HCT116 (cell line): ENCODE measurements at regions not wholly inside any gene's neighbourhood (a gene's known extent, or its start where the extent isn't known, plus 50 kb on each side); places are given as distances from the start of the nearest gene placed in this dataset.

ENCODE experiments used
- ATAC-seq: fragments of 200-7000 bp; cut with Tn5 transposase; 2 replicates; pipeline ENCODE4 v1.9.1; 2020; ENCODE audit warnings: mild to moderate bottlenecking, moderate library complexity
- BruUV-seq: library from RNA; stranded (reverse); fragments of 400-500 nt; replicated peaks from 2 replicates; lab custom pipeline; 2021; lab: Mats Ljungman, UMichigan
- CTCF ChIA-PET: fragments of 300-600 bp; sonication (Branson Sonifier 250); formaldehyde crosslinking; loops from one replicate; lab custom pipeline; 2021; ENCODE audit warnings: antibody characterized with exemption; lab: Charles Lee
- POLR2A ChIA-PET: fragments of 300-600, 350-600 bp; sonication (Branson Sonifier 250); formaldehyde crosslinking; loops from one replicate; lab custom pipeline; 2021; ENCODE audit warnings: antibody characterized with exemption; lab: Charles Lee
- RAD21 ChIA-PET, 2 experiments: fragments of 300-600 bp; sonication (Branson Sonifier 250); formaldehyde crosslinking; loops; one replicate each; lab custom pipeline; 2023; ENCODE audit warnings: low total read pairs in 2 of 2; ENCODE audit not compliant: uncharacterized antibody in 2 of 2, unreplicated experiment in 2 of 2, low non-redundant PET in 1 of 2; lab: Charles Lee
- DNase-seq: peaks from one replicate; pipeline ENCODE4 v3.0.0-alpha.2; 2010; ENCODE audit warnings: low read depth, low spot score
- H2AFZ ChIP-seq: fragments of 200-600 bp; shearing (Covaris generic), sonication (generic); 2 replicates; pipeline ENCODE4 v1.6.1; 2017; ENCODE audit warnings: low read depth, mixed run types, mixed read lengths, antibody characterized with exemption, low read length; ENCODE audit not compliant: poor library complexity, severe bottlenecking
- H3K27ac ChIP-seq: 2 replicates; pipeline ENCODE4 v1.5.1; 2012; ENCODE audit warnings: low read depth, low read length
- H3K27me3 ChIP-seq: fragments of 200-600 bp; sonication (generic); 2 replicates; pipeline ENCODE4 v1.6.1; 2016; ENCODE audit warnings: mixed run types, low read length, mixed read lengths; ENCODE audit not compliant: insufficient read depth
- H3K36me3 ChIP-seq, 2 experiments: fragments of 200-500 bp in 1 of 2; fragments of 200-600 bp in 1 of 2; sonication (Bioruptor generic) in 1 of 2; sonication (generic) in 1 of 2; 2 replicates each; pipeline versions ENCODE4 v1.5.1 to v1.6.1; 2014 to 2016; ENCODE audit warnings: low read length in 2 of 2, inconsistent platforms in 1 of 2, mixed read lengths in 1 of 2, mixed run types in 1 of 2; ENCODE audit not compliant: insufficient read depth in 2 of 2, control insufficient read depth in 1 of 2
- H3K4me1 ChIP-seq, 2 experiments: fragments of 200-600 bp in 1 of 2; sonication (generic) in 1 of 2; 2 replicates each; pipeline versions ENCODE4 v1.5.1 to v1.6.1; 2012 to 2017; ENCODE audit warnings: low read length in 2 of 2, inconsistent platforms in 1 of 2, mild to moderate bottlenecking in 1 of 2, mixed read lengths in 1 of 2, mixed run types in 1 of 2, moderate library complexity in 1 of 2; ENCODE audit not compliant: insufficient read depth in 2 of 2, control insufficient read depth in 1 of 2
- H3K4me2 ChIP-seq: fragments of 200-600 bp; sonication (generic); 2 replicates; pipeline ENCODE4 v1.6.1; 2017; ENCODE audit warnings: mixed run types, low read length, mixed read lengths
- H3K4me3 ChIP-seq, 2 experiments: fragments of 200-600 bp in 1 of 2; sonication (generic) in 1 of 2; replicated peaks in 1 of 2; 2 replicates each; pipeline ENCODE4 v1.5.1; 2011 to 2016; ENCODE audit warnings: low read length in 2 of 2, control low read depth in 1 of 2, low read depth in 1 of 2, mild to moderate bottlenecking in 1 of 2, mixed read lengths in 1 of 2, mixed run types in 1 of 2
- H3K79me2 ChIP-seq: fragments of 200-600 bp; sonication (generic); 2 replicates; pipeline ENCODE4 v1.6.1; 2017; ENCODE audit warnings: mild to moderate bottlenecking, mixed run types, low read length, moderate library complexity, mixed read lengths; ENCODE audit not compliant: insufficient read depth
- H3K9ac ChIP-seq: fragments of 200-600 bp; sonication (generic); 2 replicates; pipeline ENCODE4 v1.6.1; 2016; ENCODE audit warnings: low read length, mixed read lengths
- H3K9me2 ChIP-seq: fragments of 200-600 bp; sonication (generic), shearing (Covaris generic); 2 replicates; pipeline ENCODE4 v1.6.1; 2017; ENCODE audit warnings: mixed run types, mild to moderate bottlenecking, moderate library complexity; ENCODE audit not compliant: insufficient read depth
- H3K9me3 ChIP-seq, 2 experiments: fragments of 200-500 bp in 1 of 2; fragments of 200-600 bp in 1 of 2; sonication (Bioruptor generic) in 1 of 2; sonication (generic) in 1 of 2; 2 replicates each; pipeline ENCODE4 v1.6.1; 2014 to 2017; ENCODE audit warnings: low read length in 2 of 2, mixed read lengths in 2 of 2, inconsistent platforms in 1 of 2, low read depth in 1 of 2, mild to moderate bottlenecking in 1 of 2, mixed run types in 1 of 2, moderate library complexity in 1 of 2; ENCODE audit not compliant: control insufficient read depth in 1 of 2, insufficient read depth in 1 of 2
- H4K20me1 ChIP-seq: fragments of 200-600 bp; sonication (generic), shearing (Covaris generic); 2 replicates; pipeline ENCODE4 v1.6.1; 2017; ENCODE audit warnings: mixed run types, mild to moderate bottlenecking, moderate library complexity; ENCODE audit not compliant: insufficient read depth
- CBX3 ChIP-seq: IDR thresholded peaks from 2 replicates; pipeline ENCODE4 v1.6.1; 2012; ENCODE audit warnings: low read depth
- EGR1 ChIP-seq: IDR thresholded peaks from 2 replicates; pipeline ENCODE4 v1.6.1; 2012; ENCODE audit warnings: low read depth
- FOSL1 ChIP-seq: IDR thresholded peaks from 2 replicates; pipeline ENCODE4 v1.6.1; 2012; ENCODE audit warnings: low read depth
- JUND ChIP-seq: IDR thresholded peaks from 2 replicates; pipeline ENCODE4 v1.6.1; 2012
- POLR2A ChIP-seq: IDR thresholded peaks from 2 replicates; pipeline ENCODE4 v1.7.0; 2011; ENCODE audit warnings: borderline replicate concordance; ENCODE audit not compliant: insufficient read depth, insufficient read length; ENCODE audit errors: extremely low read depth
- POLR2AphosphoS5 ChIP-seq: IDR thresholded peaks from 2 replicates; pipeline ENCODE4 v1.6.1; 2011; ENCODE audit warnings: mild to moderate bottlenecking, low read depth, low read length, moderate library complexity
- RAD21 ChIP-seq: IDR thresholded peaks from 2 replicates; pipeline ENCODE4 v1.6.1; 2012; ENCODE audit warnings: low read depth, mild to moderate bottlenecking
- REST ChIP-seq: IDR thresholded peaks from 2 replicates; pipeline ENCODE4 v1.6.1; 2012; ENCODE audit warnings: low read depth
- YY1 ChIP-seq: IDR thresholded peaks from 2 replicates; pipeline ENCODE4 v1.6.1; 2011; ENCODE audit warnings: low read length, low read depth, moderate library complexity, mild to moderate bottlenecking; ENCODE audit not compliant: insufficient replicate concordance; ENCODE audit errors: extremely low read depth
- ZBTB33 ChIP-seq: IDR thresholded peaks from 2 replicates; pipeline ENCODE4 v1.6.1; 2011; ENCODE audit warnings: mild to moderate bottlenecking, low read length, moderate library complexity; ENCODE audit not compliant: insufficient replicate concordance; ENCODE audit errors: extremely low read depth
- ZFX ChIP-seq: fragments of 450-650 bp; IDR thresholded peaks from 2 replicates; pipeline ENCODE4 v1.6.1; 2017
- intact Hi-C: fragments of 100-400 bp; cut with micrococcal nuclease; formaldehyde crosslinking; loops from 2 replicates; pipeline ENCODE4 v1.10.0; 2022
- TF ChIP-seq, protein P1 (sequence below): IDR thresholded peaks from 2 replicates; pipeline ENCODE4 v1.6.1; 2012

- Histone ChIP-seq H3K4me1 (no peaks in the 10 kb centered on the region), H3K9ac (no peak overlapping the region), H3K27me3 (no peaks in the 10 kb centered on the region), H2AFZ (no peak overlapping the region), H3K79me2 (no peaks in the 10 kb centered on the region), H3K4me2 (no peak overlapping the region), H3K9me2 (no peaks in the 10 kb centered on the region), H4K20me1 (no peaks in the 10 kb centered on the region), H3K9me3 (no peaks in the 10 kb centered on the region), H3K27ac (no peak overlapping the region), H3K4me3 (no peak overlapping the region), H3K36me3 (no peaks in the 10 kb centered on the region)
- ATAC-seq: no peak
- no TSS peak for BruUV-seq
- ChIA-PET POLR2A (no interaction called here), CTCF (no interaction called here), RAD21 (no interaction called here)
- DNase-seq: no peak
- intact Hi-C loops: no loop called here
- TF ChIP-seq POLR2A (no peak), ZBTB33 (no peak), EGR1 (no peak), ZFX (no peak), POLR2AphosphoS5 (no peak), CBX3 (no peak), JUND (no peak), REST (no peak), FOSL1 (no peak), RAD21 (no peak), YY1 (no peak)
- TF ChIP-seq, protein P1, sequence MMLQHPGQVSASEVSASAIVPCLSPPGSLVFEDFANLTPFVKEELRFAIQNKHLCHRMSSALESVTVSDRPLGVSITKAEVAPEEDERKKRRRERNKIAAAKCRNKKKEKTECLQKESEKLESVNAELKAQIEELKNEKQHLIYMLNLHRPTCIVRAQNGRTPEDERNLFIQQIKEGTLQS: no peak
These were observed 155.8 kb upstream of the RHOBTB1 start for GRCh38 chr10:61099756-61100155.
